Mammary epithelial cell (primary cell): ENCODE measurements at regions not wholly inside any gene's neighbourhood (a gene's known extent, or its start where the extent isn't known, plus 50 kb on each side); places are given as distances from the start of the nearest gene placed in this dataset.

Experiments
- CTCF ChIP-seq, 2 donors: IDR thresholded peaks in 1 of 2; conservative IDR thresholded peaks in 1 of 2; 2 replicates each; pipeline ENCODE4 v1.5.1; 2011 to 2012; ENCODE audit warnings: inconsistent platforms in 2 of 2, low read length in 2 of 2, mild to moderate bottlenecking in 2 of 2, control low read depth in 1 of 2, low read depth in 1 of 2; ENCODE audit not compliant: insufficient read depth in 1 of 2; ENCODE audit errors: extremely low read depth in 1 of 2
- EZH2 ChIP-seq: IDR thresholded peaks from 2 replicates; pipeline ENCODE4 v1.6.1; 2012; ENCODE audit warnings: low read length, inconsistent platforms, borderline replicate concordance

GRCh38 chr2:59583173-59583765 is 970.2 kb downstream of the BCL11A start:
- TF ChIP-seq CTCF (conservative IDR thresholded peaks at IDR 0.05 in 1 of 2, IDR thresholded peaks at IDR 0.05 in 1 of 2; ENCODE audit: extremely low read depth in 1 of 2, insufficient read depth in 1 of 2, low read depth in 1 of 2, low read length in 2 of 2) (no peak), EZH2 (no peak)
